Prostate gland (tissue), 2 donors: ENCODE measurements at regions not wholly inside any gene's neighbourhood (a gene's known extent, or its start where the extent isn't known, plus 50 kb on each side); places are given as distances from the start of the nearest gene placed in this dataset.

Experiments
- DNase-seq: peaks from one replicate; pipeline ENCODE4 v3.0.0-alpha.2; 2019; ENCODE audit warnings: low spot score
- H3K27ac ChIP-seq, 2 donors: fragments of 200-600 bp; sonication (generic); 2 replicates each; pipeline ENCODE4 v1.5.1; 2017 to 2019
- H3K27me3 ChIP-seq: fragments of 200-600 bp; sonication (generic); replicated peaks from 2 replicates; pipeline ENCODE4 v1.5.1; 2019; ENCODE audit not compliant: insufficient read depth
- H3K36me3 ChIP-seq, 2 donors: fragments of 200-600 bp; sonication (generic); 1 replicate in 1 of 2; 2 replicates in 1 of 2; pipeline versions ENCODE4 v1.5.1 to v1.8.1; 2017 to 2019
- H3K4me1 ChIP-seq: fragments of 200-600 bp; sonication (generic); replicated peaks from 2 replicates; pipeline ENCODE4 v1.5.1; 2019
- H3K4me3 ChIP-seq, 2 donors: fragments of 200-600 bp; sonication (generic); 2 replicates each; pipeline ENCODE4 v1.5.1; 2017 to 2019
- H3K9me3 ChIP-seq: fragments of 200-600 bp; sonication (generic); 2 replicates; pipeline ENCODE4 v1.5.1; 2017
- POLR2A ChIP-seq: fragments of 450-650 bp; IDR thresholded peaks from one replicate; pipeline ENCODE4 v1.6.1; 2016; ENCODE audit warnings: antibody characterized with exemption, mild to moderate bottlenecking
- POLR2AphosphoS5 ChIP-seq: sonication (generic); formaldehyde crosslinking; IDR thresholded peaks from one replicate; pipeline ENCODE4 v1.6.1; 2017; ENCODE audit warnings: antibody characterized with exemption
- WGBS: methylation state at CpG from one replicate; pipeline ENCODE4 v1.1.5; 2018; 5-methylcytosine and 5-hydroxymethylcytosine counted together
- intact Hi-C: fragments of 100-400 bp; cut with DNase I; formaldehyde crosslinking; loops from one replicate; pipeline ENCODE4 v1.14.2; 2022
- TF ChIP-seq, protein P1 (sequence below), 4 experiments: fragments of 200-600 bp in 2 of 4; fragments of 450-650 bp in 2 of 4; sonication (generic) in 2 of 4; IDR thresholded peaks; 1 replicate in 3 of 4; 2 replicates in 1 of 4; pipeline ENCODE4 v1.5.1; 2016 to 2019; ENCODE audit warnings: antibody characterized with exemption in 4 of 4, mild to moderate bottlenecking in 2 of 4, moderate library complexity in 2 of 4

- TF ChIP-seq POLR2AphosphoS5: no peak
- TF ChIP-seq POLR2A: no peak
- TF ChIP-seq, protein P1, sequence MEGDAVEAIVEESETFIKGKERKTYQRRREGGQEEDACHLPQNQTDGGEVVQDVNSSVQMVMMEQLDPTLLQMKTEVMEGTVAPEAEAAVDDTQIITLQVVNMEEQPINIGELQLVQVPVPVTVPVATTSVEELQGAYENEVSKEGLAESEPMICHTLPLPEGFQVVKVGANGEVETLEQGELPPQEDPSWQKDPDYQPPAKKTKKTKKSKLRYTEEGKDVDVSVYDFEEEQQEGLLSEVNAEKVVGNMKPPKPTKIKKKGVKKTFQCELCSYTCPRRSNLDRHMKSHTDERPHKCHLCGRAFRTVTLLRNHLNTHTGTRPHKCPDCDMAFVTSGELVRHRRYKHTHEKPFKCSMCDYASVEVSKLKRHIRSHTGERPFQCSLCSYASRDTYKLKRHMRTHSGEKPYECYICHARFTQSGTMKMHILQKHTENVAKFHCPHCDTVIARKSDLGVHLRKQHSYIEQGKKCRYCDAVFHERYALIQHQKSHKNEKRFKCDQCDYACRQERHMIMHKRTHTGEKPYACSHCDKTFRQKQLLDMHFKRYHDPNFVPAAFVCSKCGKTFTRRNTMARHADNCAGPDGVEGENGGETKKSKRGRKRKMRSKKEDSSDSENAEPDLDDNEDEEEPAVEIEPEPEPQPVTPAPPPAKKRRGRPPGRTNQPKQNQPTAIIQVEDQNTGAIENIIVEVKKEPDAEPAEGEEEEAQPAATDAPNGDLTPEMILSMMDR (IDR thresholded peaks at IDR 0.05): no peak
- no peak overlapping the region for H3K27ac ChIP-seq
- 79% methylated on average over 8 of the region's 8 CpGs for WGBS
- DNase-seq: no peak
- intact Hi-C loops: no loop called here
- H3K4me3 ChIP-seq: no peak overlapping the region
- no peaks in the 10 kb centered on the region for H3K36me3 ChIP-seq
- peaks cover 9% of the 10 kb centered on the region for H3K4me1 ChIP-seq
- no peaks in the 10 kb centered on the region for H3K9me3 ChIP-seq
- no peaks in the 10 kb centered on the region for H3K27me3 ChIP-seq
These were observed 184.4 kb downstream of the ERMARD start for GRCh38 chr6:169935861-169936260.

DNA sequence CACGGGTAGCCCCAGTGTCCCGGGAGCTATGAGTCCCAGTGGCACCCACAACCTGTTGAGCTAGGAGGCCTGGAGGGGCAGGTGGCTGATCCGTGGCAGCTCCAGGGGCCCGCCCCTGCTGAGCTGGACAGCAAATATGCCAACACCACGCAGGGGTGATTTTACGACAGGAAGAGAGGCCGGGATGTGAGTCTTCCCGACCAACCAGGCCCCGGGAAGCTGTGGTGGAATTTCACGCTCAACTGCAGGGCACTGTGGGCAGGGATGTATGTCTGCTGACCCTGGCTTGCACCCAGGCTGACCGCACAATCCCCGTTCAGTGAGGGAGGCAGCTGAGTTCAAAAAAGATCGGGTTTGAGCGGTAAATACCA is 183.9 kb downstream of the ERMARD start:
- WGBS: 52% methylated on average over 14 of the region's 14 CpGs
- intact Hi-C loops: no loop called here
- no peak overlapping the region for H3K27ac ChIP-seq

DNA sequence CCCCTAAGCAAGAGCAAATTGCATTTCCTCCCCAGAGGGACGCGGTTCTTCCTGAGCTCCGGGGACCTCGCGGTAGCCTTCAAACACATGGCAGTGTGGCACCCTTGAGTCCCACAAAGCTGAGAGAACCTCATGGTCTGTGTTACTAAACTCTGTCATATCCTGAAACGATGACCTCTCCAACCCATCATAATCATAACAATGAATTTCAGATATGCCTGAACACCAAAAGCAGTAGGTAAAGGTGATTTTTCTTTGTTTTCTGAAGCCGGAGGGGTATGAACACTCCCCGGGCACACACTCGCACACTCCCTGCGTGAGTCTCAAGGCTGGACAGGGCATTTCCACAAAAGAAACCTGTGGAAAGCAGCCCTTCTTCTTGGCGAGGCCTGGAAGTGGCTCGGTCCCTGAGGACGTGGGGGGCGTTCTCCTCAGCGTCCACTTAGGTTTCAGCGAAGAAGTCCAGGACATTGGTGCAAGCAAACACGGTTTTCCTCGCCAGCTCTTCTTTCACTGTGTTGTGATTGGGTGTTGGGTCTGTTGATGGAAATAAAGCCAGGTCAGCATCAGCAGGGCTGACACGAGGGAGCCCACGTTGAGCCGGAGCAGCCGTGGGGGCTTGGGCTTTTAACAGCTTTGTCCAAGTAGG is 183.4 kb downstream of the ERMARD start:
- Histone ChIP-seq H3K27me3 (no peaks in the 10 kb centered on the region), H3K4me3 (no peak overlapping the region), H3K9me3 (no peaks in the 10 kb centered on the region), H3K4me1 (peaks cover 9% of the 10 kb centered on the region), H3K27ac (no peak overlapping the region), H3K36me3 (no peaks in the 10 kb centered on the region)
- TF ChIP-seq POLR2A: no peak
- TF ChIP-seq POLR2AphosphoS5: no peak
- TF ChIP-seq, protein P1 (IDR thresholded peaks at IDR 0.05): no peak
- DNase-seq: no peak
- 86% methylated on average over 22 of the region's 22 CpGs for WGBS
- intact Hi-C loops: no loop called here

More for the DNA sequence above, 183.9 kb downstream of the ERMARD start:
- Histone ChIP-seq H3K27me3 (no peaks in the 10 kb centered on the region), H3K4me1 (peaks cover 9% of the 10 kb centered on the region), H3K4me3 (no peak overlapping the region), H3K36me3 (no peaks in the 10 kb centered on the region), H3K9me3 (no peaks in the 10 kb centered on the region)
- no peak for DNase-seq
- TF ChIP-seq POLR2AphosphoS5 (no peak), POLR2A (no peak)
- TF ChIP-seq, protein P1 (IDR thresholded peaks at IDR 0.05): no peak

- intact Hi-C loops: no loop called here
- peak; percentile 53 for DNase-seq
- Histone ChIP-seq H3K36me3 (no peaks in the 10 kb centered on the region), H3K9me3 (no peaks in the 10 kb centered on the region), H3K27ac (no peak overlapping the region), H3K4me3 (no peak overlapping the region), H3K4me1 (peaks cover 9% of the 10 kb centered on the region), H3K27me3 (no peaks in the 10 kb centered on the region)
- TF ChIP-seq, protein P1 (IDR thresholded peaks at IDR 0.05): no peak
- peak; percentile 49 for TF ChIP-seq POLR2AphosphoS5
- 54% methylated on average over 37 of the region's 37 CpGs for WGBS
These were observed 182.6 kb downstream of the ERMARD start for GRCh38 chr6:169933839-169934698.
